ENCODE measurements at regions not wholly inside any gene's neighbourhood (a gene's known extent, or its start where the extent isn't known, plus 50 kb on each side); places are given as distances from the start of the nearest gene placed in this dataset.

DNA sequence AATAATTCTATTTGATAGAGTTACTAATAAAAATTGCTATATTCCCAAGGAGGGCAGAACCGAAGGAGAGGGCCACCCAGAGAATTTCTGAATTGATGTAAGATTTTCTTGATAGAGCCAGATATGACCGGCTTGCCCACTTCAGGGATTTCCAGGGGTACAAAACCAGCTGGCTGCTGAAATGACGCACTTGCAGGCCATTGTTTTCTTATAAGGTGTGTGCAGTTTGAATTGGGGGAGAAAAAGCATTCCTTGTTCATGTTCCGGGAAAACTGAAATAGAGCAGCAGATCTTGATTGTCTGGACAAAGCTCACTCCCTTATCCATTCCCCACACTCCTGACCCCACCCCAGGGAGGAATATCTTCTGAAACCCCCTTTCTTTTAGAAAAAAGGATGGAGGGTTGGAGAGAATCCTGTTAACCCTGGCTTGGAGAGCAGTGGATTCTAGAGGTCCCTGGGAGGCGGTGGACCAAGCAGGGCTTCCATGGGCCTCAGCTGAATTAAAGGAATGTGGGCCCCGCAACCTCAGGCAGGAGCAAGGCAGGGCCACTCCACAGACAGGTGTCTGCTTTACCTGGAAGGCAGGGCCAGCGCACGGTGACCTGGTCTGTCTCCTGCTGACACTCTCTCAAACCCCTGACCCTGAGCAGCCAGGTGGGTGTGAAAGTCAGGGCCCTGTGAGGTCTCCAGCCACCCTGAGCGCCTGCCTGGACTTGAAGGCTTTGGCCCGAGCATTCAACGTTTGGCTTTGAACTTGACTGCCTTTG is 96.4 kb downstream of the TMEM170B start:
- intact Hi-C loops (cut with micrococcal nuclease), result no loop called here

DNA sequence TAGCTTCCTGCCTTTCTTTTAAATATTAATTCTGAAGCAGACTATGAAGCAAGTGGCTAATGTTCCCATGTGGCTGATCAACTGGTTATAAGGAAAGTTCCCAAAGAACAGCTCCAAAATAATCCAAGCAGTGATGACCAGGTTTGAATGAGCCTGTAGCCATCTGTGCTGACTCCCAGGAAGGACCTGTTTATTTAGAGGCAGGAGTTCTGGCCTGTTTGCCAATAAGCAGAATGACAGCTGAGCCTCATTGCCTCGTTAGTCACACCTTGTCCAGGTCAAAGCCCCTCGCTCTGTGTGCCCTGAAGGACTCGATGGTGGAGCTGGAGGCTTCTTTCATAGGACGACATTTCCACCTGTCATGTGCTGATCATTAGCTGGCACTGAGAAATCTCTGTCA is 97.4 kb downstream of the TMEM170B start:
- intact Hi-C loops (cut with micrococcal nuclease), result no loop called here

GRCh38 chr6:11636121-11636520 is 98.6 kb downstream of the TMEM170B start:
- intact Hi-C loops (cut with micrococcal nuclease), result no loop called here

GRCh38 chr6:11637266-11637665 is 99.7 kb downstream of the TMEM170B start:
- intact Hi-C loops (cut with micrococcal nuclease), result no loop called here

DNA sequence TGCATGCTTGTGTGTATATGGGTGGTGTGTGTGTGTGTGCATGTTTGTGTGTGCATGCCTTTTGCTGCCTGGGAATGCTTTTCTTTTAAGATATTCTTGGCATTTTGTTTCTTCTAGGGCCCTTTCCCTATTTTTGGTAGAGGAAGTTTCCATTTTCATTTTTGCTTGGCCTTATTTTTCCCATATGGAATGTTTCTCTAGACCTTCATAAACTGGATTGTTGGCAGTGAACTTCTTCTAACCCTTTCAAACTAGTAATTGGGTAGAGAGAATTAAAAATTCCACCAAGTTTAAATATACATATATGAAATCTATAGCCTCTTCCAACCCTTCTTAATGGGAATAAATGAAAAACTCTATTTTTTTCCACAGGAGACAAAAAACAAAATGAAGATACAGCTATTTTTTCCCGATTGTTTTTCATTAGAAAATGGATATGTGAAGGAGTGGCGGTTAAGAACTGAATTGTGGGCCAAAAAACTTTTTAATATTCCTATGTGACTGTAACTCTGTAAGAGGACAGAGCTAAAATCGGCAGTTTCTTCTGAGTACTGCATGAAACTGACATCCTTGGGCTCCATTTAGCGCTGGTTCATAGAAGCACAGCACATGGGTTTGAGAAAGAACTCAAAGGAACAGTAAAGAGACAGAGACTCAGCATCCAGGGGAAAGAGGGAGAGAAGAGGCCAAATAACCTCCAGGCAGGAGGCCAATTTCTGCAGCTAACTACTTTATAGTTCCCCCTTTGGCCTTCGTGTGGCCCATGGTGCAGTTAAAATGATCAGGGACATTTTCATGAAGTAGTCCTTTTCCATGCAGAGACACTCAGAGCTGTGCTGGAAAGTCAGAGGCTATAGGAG is 102.1 kb downstream of the TMEM170B start:
- intact Hi-C loops (cut with micrococcal nuclease), result no loop called here

- intact Hi-C loops (cut with micrococcal nuclease), result no loop called here
Measured at GRCh38 chr6:11640486-11640885, 102.9 kb downstream of the TMEM170B start.

- intact Hi-C loops (cut with micrococcal nuclease), result no loop called here
Measured at GRCh38 chr6:11644071-11644470, 106.5 kb downstream of the TMEM170B start.

DNA sequence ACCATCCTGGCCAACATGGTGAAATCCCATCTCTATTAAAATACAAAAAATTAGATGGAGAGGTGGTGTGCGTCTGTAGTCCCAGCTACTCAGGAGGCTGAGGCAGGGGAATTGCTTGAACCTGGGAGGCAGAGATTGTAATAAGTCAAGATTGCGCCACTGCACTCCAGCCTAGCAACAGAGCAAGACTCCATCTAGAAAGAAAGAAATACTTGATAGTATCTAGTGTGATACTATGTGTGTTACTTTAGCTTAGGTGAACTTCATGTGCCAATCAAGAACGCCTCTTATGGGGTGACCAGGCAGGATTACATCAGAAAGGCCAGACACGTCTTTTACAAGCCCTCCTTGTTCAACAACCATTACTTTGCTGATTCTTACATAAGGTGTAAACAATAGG is 107.1 kb downstream of the TMEM170B start:
- intact Hi-C loops (cut with micrococcal nuclease), result no loop called here

DNA sequence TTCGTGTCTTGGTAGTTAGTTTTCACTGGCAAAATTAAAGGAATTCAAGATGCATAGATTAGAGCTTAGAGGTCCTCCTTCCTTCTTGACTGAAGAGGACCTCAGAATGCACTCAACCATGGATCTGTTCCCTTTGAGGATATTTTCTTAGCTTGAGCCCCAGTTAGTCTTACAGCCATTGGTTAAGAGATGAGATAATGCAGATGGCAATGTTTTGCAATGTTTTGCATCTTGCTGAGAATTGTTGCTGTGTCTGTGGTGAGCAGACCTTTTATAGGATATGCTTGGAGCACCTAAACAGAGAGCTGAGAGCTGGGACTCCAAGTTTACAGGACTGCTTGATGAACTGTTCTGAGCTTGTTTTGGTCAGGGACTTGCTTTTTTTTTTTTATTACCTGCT is 107.5 kb downstream of the TMEM170B start:
- intact Hi-C loops (cut with micrococcal nuclease), result no loop called here

DNA sequence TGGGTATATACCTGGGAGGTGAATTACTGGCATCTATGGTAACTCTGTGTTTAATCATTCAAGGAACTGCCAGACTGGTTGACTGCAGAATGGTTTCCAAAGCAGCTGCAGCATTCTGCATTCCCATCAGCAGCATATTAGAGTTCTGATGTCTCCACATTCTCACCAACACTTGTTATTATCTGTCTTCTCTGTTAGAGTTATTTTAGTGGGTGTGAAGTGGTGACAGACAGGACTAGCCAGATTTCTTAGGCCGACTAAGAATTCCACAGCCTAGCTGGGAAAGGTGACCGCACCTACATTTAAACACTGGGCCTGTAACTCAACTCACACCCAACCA is 110.9 kb downstream of the TMEM170B start:
- intact Hi-C loops (cut with micrococcal nuclease), result no loop called here

DNA sequence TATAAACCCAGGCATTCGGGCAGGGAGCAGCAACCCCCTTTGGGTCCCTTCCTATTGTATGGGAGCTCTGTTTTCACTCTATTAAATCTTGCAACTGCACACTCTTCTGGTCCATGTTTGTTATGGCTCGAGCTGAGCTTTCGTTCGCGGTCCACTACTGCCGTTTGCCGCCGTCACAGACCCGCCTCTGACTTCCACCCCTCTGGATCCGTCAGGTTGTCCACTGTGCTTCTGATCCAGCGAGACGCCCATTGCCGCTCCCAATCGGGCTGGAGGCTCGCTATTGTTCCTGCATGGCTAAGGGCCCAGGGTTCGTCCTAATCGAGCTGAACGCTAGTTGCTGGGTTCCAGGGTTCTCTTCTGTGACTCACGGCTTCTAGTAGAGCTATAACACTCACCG is 111.3 kb downstream of the TMEM170B start:
- intact Hi-C loops (cut with micrococcal nuclease), result no loop called here

GRCh38 chr6:11650025-11650696 is 112.6 kb downstream of the TMEM170B start:
- intact Hi-C loops (cut with micrococcal nuclease), result no loop called here

- intact Hi-C loops (cut with micrococcal nuclease), result no loop called here
Measured at GRCh38 chr6:11650711-11651110, 113.2 kb downstream of the TMEM170B start.

GRCh38 chr6:11653028-11653583 is 115.6 kb downstream of the TMEM170B start:
- intact Hi-C loops (cut with micrococcal nuclease), result loop anchor here (1.0 kb wide), 1 partner anchor 358 kb away; no protein-coding TSS in a partner anchor

- intact Hi-C loops (cut with micrococcal nuclease), result loop anchor here (1.0 to 5.0 kb wide), 12 partner anchors 45 to 1237 kb away; no protein-coding TSS in a partner anchor
Measured at GRCh38 chr6:11654876-11655275, 117.3 kb downstream of the TMEM170B start.

GRCh38 chr6:11656491-11656890 is 118.9 kb downstream of the TMEM170B start:
- intact Hi-C loops (cut with micrococcal nuclease), result loop anchor here (5.0 kb wide), 2 partner anchors 1186 to 1236 kb away; no protein-coding TSS in a partner anchor

GRCh38 chr6:11659757-11660156 is 118.8 kb downstream of the ADTRP start:
- intact Hi-C loops (cut with micrococcal nuclease), result loop anchor here (5.0 kb wide), 2 partner anchors 1183 to 1233 kb away; no protein-coding TSS in a partner anchor

DNA sequence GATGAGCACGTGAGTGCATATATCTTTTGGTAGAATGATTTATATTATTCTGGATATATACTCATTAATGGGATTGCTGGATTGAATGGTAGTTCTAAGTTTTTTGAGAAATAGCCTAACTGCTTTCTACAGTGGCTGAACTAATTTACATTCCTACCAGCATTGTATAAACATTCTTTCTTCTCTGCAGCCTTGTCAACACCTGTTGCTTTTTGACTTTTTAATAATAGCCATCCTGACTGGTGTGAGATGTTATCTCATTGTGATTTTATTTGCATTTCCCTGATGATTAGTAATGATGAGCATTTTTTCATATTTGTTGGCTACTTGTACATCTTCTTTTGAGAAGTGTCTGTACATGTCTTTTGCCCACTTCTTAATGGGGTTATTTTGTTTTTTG is 116.3 kb downstream of the ADTRP start:
- intact Hi-C loops (cut with micrococcal nuclease), result no loop called here

DNA sequence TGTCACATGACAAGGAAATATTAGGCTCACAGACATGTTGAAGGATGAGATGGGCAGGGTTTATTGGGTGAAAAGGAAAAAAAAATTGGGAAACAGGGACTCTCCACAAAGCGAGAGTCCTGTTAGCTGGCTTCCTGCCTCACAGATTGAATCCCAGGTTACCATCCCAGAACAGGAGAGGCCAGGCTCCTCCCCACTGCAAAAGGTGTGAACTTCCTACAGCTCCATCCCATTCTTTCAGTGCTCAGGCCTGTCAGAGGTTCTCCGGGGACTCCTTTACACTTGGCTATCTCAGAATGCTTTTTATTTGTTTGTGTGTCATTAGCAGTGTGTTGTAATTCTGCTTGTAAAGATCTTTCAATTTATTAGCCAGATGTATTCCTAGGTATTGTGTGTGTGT is 115.1 kb downstream of the ADTRP start:
- intact Hi-C loops (cut with micrococcal nuclease), result no loop called here

Data from T-helper 1 cell treated with Interleukin-12 subunit alpha and Interleukin-12 subunit beta and Interleukin-4 antibody, amounts not matched to agents 30 ng/mL and 1 ng/mL, for 36 hours (primary cell).